Kasumi-1 (cell line): ENCODE measurements at regions not wholly inside any gene's neighbourhood (a gene's known extent, or its start where the extent isn't known, plus 50 kb on each side); places are given as distances from the start of the nearest gene placed in this dataset.
"Not testable (repeated sequence)": the region's sequence is repeated elsewhere in the genome, so short reads cannot be mapped to it uniquely, and the experiment has no call there.

Experiments
- DNase-seq, 2 experiments: peaks; one replicate each; lab custom pipeline; 2025; lab: John Stamatoyannopoulos, UW

GRCh38 chr17:20387549-20387948 lies 79.8 kb downstream of the LGALS9B start:
- not testable (repeated sequence) for DNase-seq

- DNase-seq: peak; percentile 3 to 20
These were observed 85.7 kb downstream of the LGALS9B start for GRCh38 chr17:20381358-20382300.

GRCh38 chr17:20380625-20381024 lies 86.7 kb downstream of the LGALS9B start:
- not testable (repeated sequence) for DNase-seq

- not testable (repeated sequence) for DNase-seq
These were observed 88.1 kb downstream of the LGALS9B start for GRCh38 chr17:20379251-20379650.

- not testable (repeated sequence) for DNase-seq
These were observed 90.7 kb downstream of the LGALS9B start for GRCh38 chr17:20376642-20377041.

GRCh38 chr17:20375745-20376144 lies 91.6 kb downstream of the LGALS9B start:
- not testable (repeated sequence) for DNase-seq
